Stimulated activated memory B cell treated with anti-CD40 and anti-IgM and Interleukin-4, amounts not matched to agents 10 μg/mL and 1 μg/mL and 100 μg/mL, for 72 hours (primary cell): ENCODE measurements at regions not wholly inside any gene's neighbourhood (a gene's known extent, or its start where the extent isn't known, plus 50 kb on each side); places are given as distances from the start of the nearest gene placed in this dataset.

Experiments
- ATAC-seq: fragments of 150-1000 bp; cut with Tn5 transposase; 2 replicates; pipeline ENCODE4 v1.10.0; 2021
- H3K27ac Mint-ChIP-seq: one replicate; pipeline ENCODE4 v1.8.0; 2022; ENCODE audit warnings: mild to moderate bottlenecking, mixed read lengths
- H3K27me3 Mint-ChIP-seq: one replicate; pipeline ENCODE4 v1.8.0; 2022; ENCODE audit warnings: mixed read lengths
- H3K36me3 Mint-ChIP-seq: one replicate; pipeline ENCODE4 v1.8.0; 2022; ENCODE audit warnings: mixed read lengths
- H3K4me1 Mint-ChIP-seq: one replicate; pipeline ENCODE4 v1.8.0; 2022; ENCODE audit warnings: mixed read lengths
- H3K4me3 Mint-ChIP-seq: one replicate; pipeline ENCODE4 v1.8.0; 2022; ENCODE audit warnings: mild to moderate bottlenecking, moderate library complexity, mixed read lengths
- H3K9me3 Mint-ChIP-seq: one replicate; pipeline ENCODE4 v1.8.0; 2022; ENCODE audit warnings: mixed read lengths

GRCh38 chr5:67515020-67515689 lies 318.6 kb upstream of the CD180 start:
- peak; percentile 15 for ATAC-seq
- no peaks in the 10 kb centered on the region for H3K36me3 Mint-ChIP-seq
- no peak overlapping the region for H3K4me3 Mint-ChIP-seq
- peaks cover 5% of the 10 kb centered on the region for H3K4me1 Mint-ChIP-seq
- no peaks in the 10 kb centered on the region for H3K9me3 Mint-ChIP-seq
- H3K27me3 Mint-ChIP-seq: no peaks in the 10 kb centered on the region
- H3K27ac Mint-ChIP-seq: no peak overlapping the region

- no peak overlapping the region for H3K4me3 Mint-ChIP-seq
- H3K27me3 Mint-ChIP-seq: no peaks in the 10 kb centered on the region
- H3K4me1 Mint-ChIP-seq: peaks cover 5% of the 10 kb centered on the region
- H3K36me3 Mint-ChIP-seq: no peaks in the 10 kb centered on the region
- no peaks in the 10 kb centered on the region for H3K9me3 Mint-ChIP-seq
- no peak for ATAC-seq
- no peak overlapping the region for H3K27ac Mint-ChIP-seq
Observed at GRCh38 chr5:67512758-67513157, 316.2 kb upstream of the CD180 start.

- peaks cover 5% of the 10 kb centered on the region for H3K4me1 Mint-ChIP-seq
Observed at GRCh38 chr5:67511911-67512310, 315.3 kb upstream of the CD180 start.

GRCh38 chr5:67510204-67510603 lies 313.6 kb upstream of the CD180 start:
- no peak overlapping the region for H3K27ac Mint-ChIP-seq
- no peaks in the 10 kb centered on the region for H3K36me3 Mint-ChIP-seq
- ATAC-seq: no peak
- no peaks in the 10 kb centered on the region for H3K9me3 Mint-ChIP-seq
- peaks cover 5% of the 10 kb centered on the region for H3K4me1 Mint-ChIP-seq
- H3K4me3 Mint-ChIP-seq: no peak overlapping the region
- peaks cover 13% of the 10 kb centered on the region for H3K27me3 Mint-ChIP-seq

More at GRCh38 chr5:67511911-67512310, 315.3 kb upstream of the CD180 start:
- no peak for ATAC-seq
- Mint-ChIP-seq H3K27me3 (peaks cover 1% of the 10 kb centered on the region), H3K27ac (no peak overlapping the region), H3K4me3 (no peak overlapping the region), H3K9me3 (no peaks in the 10 kb centered on the region), H3K36me3 (no peaks in the 10 kb centered on the region)

GRCh38 chr5:67509402-67510186 lies 313.0 kb upstream of the CD180 start:
- H3K27ac Mint-ChIP-seq: no peak overlapping the region
- H3K4me1 Mint-ChIP-seq: no peaks in the 10 kb centered on the region
- no peak for ATAC-seq
- no peaks in the 10 kb centered on the region for H3K36me3 Mint-ChIP-seq
- H3K27me3 Mint-ChIP-seq: peaks cover 13% of the 10 kb centered on the region
- H3K9me3 Mint-ChIP-seq: no peaks in the 10 kb centered on the region
- no peak overlapping the region for H3K4me3 Mint-ChIP-seq

- peaks cover 13% of the 10 kb centered on the region for H3K27me3 Mint-ChIP-seq
- no peak overlapping the region for H3K4me3 Mint-ChIP-seq
- no peaks in the 10 kb centered on the region for H3K36me3 Mint-ChIP-seq
- H3K9me3 Mint-ChIP-seq: no peaks in the 10 kb centered on the region
- H3K27ac Mint-ChIP-seq: no peak overlapping the region
- no peaks in the 10 kb centered on the region for H3K4me1 Mint-ChIP-seq
- ATAC-seq: no peak
Observed at GRCh38 chr5:67506241-67506640, 309.6 kb upstream of the CD180 start.

GRCh38 chr5:67502951-67503350 lies 306.4 kb upstream of the CD180 start:
- Mint-ChIP-seq H3K36me3 (no peaks in the 10 kb centered on the region), H3K27ac (no peak overlapping the region), H3K4me1 (no peaks in the 10 kb centered on the region), H3K27me3 (peaks cover 13% of the 10 kb centered on the region), H3K9me3 (peaks cover 5% of the 10 kb centered on the region), H3K4me3 (no peak overlapping the region)
- ATAC-seq: no peak

GRCh38 chr5:67496051-67496450 lies 299.5 kb upstream of the CD180 start:
- H3K27ac Mint-ChIP-seq: no peak overlapping the region
- ATAC-seq: no peak

GRCh38 chr5:67495072-67495471 lies 298.5 kb upstream of the CD180 start:
- ATAC-seq: no peak
- Mint-ChIP-seq H3K4me3 (no peak overlapping the region), H3K27me3 (no peaks in the 10 kb centered on the region), H3K9me3 (peaks cover 8% of the 10 kb centered on the region), H3K4me1 (no peaks in the 10 kb centered on the region), H3K27ac (no peak overlapping the region), H3K36me3 (no peaks in the 10 kb centered on the region)

More at GRCh38 chr5:67496051-67496450, 299.5 kb upstream of the CD180 start:
- Mint-ChIP-seq H3K4me3 (no peak overlapping the region), H3K4me1 (no peaks in the 10 kb centered on the region), H3K9me3 (peaks cover 5% of the 10 kb centered on the region), H3K27me3 (no peaks in the 10 kb centered on the region), H3K36me3 (no peaks in the 10 kb centered on the region)

- Mint-ChIP-seq H3K4me1 (no peaks in the 10 kb centered on the region), H3K27me3 (no peaks in the 10 kb centered on the region), H3K4me3 (no peak overlapping the region), H3K27ac (no peak overlapping the region), H3K36me3 (no peaks in the 10 kb centered on the region), H3K9me3 (peaks cover 5% of the 10 kb centered on the region)
- no peak for ATAC-seq
Observed at GRCh38 chr5:67494186-67494855, 297.7 kb upstream of the CD180 start.

GRCh38 chr5:67493676-67494075 lies 297.1 kb upstream of the CD180 start:
- no peaks in the 10 kb centered on the region for H3K4me1 Mint-ChIP-seq
- no peak overlapping the region for H3K27ac Mint-ChIP-seq
- H3K27me3 Mint-ChIP-seq: no peaks in the 10 kb centered on the region
- ATAC-seq: no peak
- H3K9me3 Mint-ChIP-seq: peaks cover 4% of the 10 kb centered on the region
- H3K36me3 Mint-ChIP-seq: no peaks in the 10 kb centered on the region
- H3K4me3 Mint-ChIP-seq: no peak overlapping the region

GRCh38 chr5:67490543-67491321 lies 294.1 kb upstream of the CD180 start:
- Mint-ChIP-seq H3K4me3 (no peak overlapping the region), H3K9me3 (peaks cover 4% of the 10 kb centered on the region), H3K27ac (no peak overlapping the region), H3K27me3 (no peaks in the 10 kb centered on the region), H3K36me3 (no peaks in the 10 kb centered on the region), H3K4me1 (no peaks in the 10 kb centered on the region)
- no peak for ATAC-seq

GRCh38 chr5:67488885-67489284 lies 292.3 kb upstream of the CD180 start:
- no peaks in the 10 kb centered on the region for H3K27me3 Mint-ChIP-seq

GRCh38 chr5:67487862-67488261 lies 291.3 kb upstream of the CD180 start:
- Mint-ChIP-seq H3K36me3 (no peaks in the 10 kb centered on the region), H3K27me3 (no peaks in the 10 kb centered on the region), H3K9me3 (peaks cover 4% of the 10 kb centered on the region), H3K4me3 (no peak overlapping the region), H3K27ac (no peak overlapping the region), H3K4me1 (no peaks in the 10 kb centered on the region)
- ATAC-seq: no peak

More at GRCh38 chr5:67488885-67489284, 292.3 kb upstream of the CD180 start:
- Mint-ChIP-seq H3K36me3 (no peaks in the 10 kb centered on the region), H3K4me3 (no peak overlapping the region), H3K4me1 (no peaks in the 10 kb centered on the region), H3K9me3 (peaks cover 4% of the 10 kb centered on the region), H3K27ac (no peak overlapping the region)
- ATAC-seq: no peak

- H3K36me3 Mint-ChIP-seq: no peaks in the 10 kb centered on the region
- no peaks in the 10 kb centered on the region for H3K4me1 Mint-ChIP-seq
- H3K4me3 Mint-ChIP-seq: no peak overlapping the region
- H3K27ac Mint-ChIP-seq: no peak overlapping the region
- H3K27me3 Mint-ChIP-seq: peaks cover 10% of the 10 kb centered on the region
- ATAC-seq: no peak
- H3K9me3 Mint-ChIP-seq: peaks cover 2% of the 10 kb centered on the region
Observed at GRCh38 chr5:67483453-67484030, 286.9 kb upstream of the CD180 start.
